ENCODE measurements at regions not wholly inside any gene's neighbourhood (a gene's known extent, or its start where the extent isn't known, plus 50 kb on each side); places are given as distances from the start of the nearest gene placed in this dataset.

DNA sequence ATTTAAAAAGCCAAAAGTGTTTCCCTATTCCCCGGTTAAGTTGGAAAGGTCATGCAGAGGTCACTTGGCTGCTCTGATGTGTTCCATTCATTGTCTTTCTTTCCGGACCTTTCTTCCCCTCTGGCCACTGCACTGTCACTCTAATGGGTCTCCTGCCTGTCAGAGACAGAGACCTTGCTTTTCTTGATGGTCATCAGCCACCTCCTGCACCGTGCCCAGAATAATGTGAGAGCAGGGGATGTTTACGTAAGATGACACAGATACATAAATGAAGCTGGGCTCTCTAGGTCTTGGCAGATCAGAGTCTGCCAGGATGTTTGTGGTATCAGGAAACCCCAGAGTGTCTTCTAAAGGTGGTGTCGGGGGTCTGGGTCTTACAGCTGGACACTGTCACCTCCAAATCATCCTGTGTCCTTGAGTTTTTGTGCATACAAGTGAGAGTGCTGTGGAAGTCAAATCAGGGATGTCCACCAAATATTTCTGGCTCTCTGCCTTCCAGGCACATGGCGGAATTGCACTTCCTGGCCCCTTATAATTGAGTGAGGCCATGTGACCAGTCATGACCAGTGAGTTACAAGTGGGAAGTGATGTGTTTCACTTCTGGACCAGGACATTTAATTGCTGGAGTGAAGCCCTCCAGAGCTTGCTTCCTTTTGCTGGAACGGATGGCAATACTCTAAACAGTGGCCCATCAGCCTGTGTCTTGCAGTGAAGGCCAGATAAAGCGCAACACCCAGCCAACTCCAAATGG is 130.6 kb upstream of the ATP6AP2 start:
- Histone ChIP-seq H3K9me3 (ENCODE audit: low read depth) (no peaks in the 10 kb centered on the region), H3K36me3 (no peaks in the 10 kb centered on the region), H3K27me3 (no peaks in the 10 kb centered on the region), H3K4me3 (no peak overlapping the region), H3K4me1 (ENCODE audit: low read depth) (no peaks in the 10 kb centered on the region), H3K27ac (no peak overlapping the region)
- no peak for DNase-seq (ENCODE audit: low read depth in 1 of 2, low spot score in 1 of 2)
- no peak for TF ChIP-seq CTCF (IDR thresholded peaks at IDR 0.05; ENCODE audit: low read depth, low read length)

DNA sequence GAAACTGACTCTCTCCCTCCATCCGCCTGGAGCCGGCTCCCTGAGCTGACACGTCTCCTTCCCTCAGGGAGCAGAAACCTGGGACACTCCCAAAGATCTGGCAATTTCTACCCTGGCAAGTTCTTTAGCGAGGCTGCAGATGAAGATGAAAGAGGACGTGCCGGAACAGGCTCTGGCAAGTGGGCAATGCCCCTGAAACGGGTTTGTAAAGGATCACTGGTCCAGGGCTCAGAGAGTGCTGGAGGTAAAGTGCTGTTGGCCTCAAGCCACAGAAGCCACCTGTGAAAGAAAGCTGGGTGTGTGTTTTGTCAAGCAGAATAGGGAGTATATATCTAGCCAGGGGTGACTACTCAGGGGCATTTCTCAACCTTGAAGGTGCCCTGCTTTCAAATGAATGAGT is 131.4 kb upstream of the ATP6AP2 start:
- Histone ChIP-seq H3K27ac (no peak overlapping the region), H3K9me3 (ENCODE audit: low read depth) (no peaks in the 10 kb centered on the region), H3K27me3 (no peaks in the 10 kb centered on the region), H3K4me1 (ENCODE audit: low read depth) (no peaks in the 10 kb centered on the region), H3K36me3 (no peaks in the 10 kb centered on the region), H3K4me3 (no peak overlapping the region)
- TF ChIP-seq CTCF (IDR thresholded peaks at IDR 0.05; ENCODE audit: low read depth, low read length): no peak
- DNase-seq (ENCODE audit: low read depth in 1 of 2, low spot score in 1 of 2): no peak

GRCh38 chrX:40448793-40449192 is 132.0 kb upstream of the ATP6AP2 start:
- H3K36me3 ChIP-seq: no peaks in the 10 kb centered on the region
- H3K27me3 ChIP-seq: no peaks in the 10 kb centered on the region
- no peaks in the 10 kb centered on the region for H3K4me1 ChIP-seq (ENCODE audit: low read depth)
- no peak overlapping the region for H3K27ac ChIP-seq
- TF ChIP-seq CTCF (IDR thresholded peaks at IDR 0.05; ENCODE audit: low read depth, low read length): no peak
- no peak overlapping the region for H3K4me3 ChIP-seq
- no peak for DNase-seq (ENCODE audit: low read depth in 1 of 2, low spot score in 1 of 2)
- no peaks in the 10 kb centered on the region for H3K9me3 ChIP-seq (ENCODE audit: low read depth)

DNA sequence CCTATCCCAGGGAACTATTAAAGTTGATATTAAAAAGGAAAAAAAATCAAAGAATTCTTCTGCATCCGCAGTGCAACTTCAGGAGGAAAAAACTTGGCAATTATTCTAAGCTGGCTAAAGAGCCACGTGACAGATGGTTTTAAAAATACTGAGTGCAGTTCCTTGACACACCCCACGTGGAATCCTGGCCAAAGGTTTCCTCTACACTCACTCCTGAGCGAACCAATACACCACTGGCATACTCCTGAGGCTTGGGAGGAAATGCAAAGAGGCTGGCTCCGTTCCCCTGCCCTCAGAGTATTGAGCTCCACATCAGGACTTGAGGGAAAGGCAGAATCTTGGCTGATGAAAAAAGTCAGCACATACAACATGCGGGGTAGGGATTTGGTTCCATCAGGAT is 133.8 kb upstream of the ATP6AP2 start:
- no peaks in the 10 kb centered on the region for H3K36me3 ChIP-seq
- no peak for TF ChIP-seq CTCF (IDR thresholded peaks at IDR 0.05; ENCODE audit: low read depth, low read length)
- no peaks in the 10 kb centered on the region for H3K4me1 ChIP-seq (ENCODE audit: low read depth)
- H3K27ac ChIP-seq: no peak overlapping the region
- DNase-seq (ENCODE audit: low read depth in 1 of 2, low spot score in 1 of 2): peak in 1 of 2 donors; percentile 42
- H3K4me3 ChIP-seq: no peak overlapping the region
- no peaks in the 10 kb centered on the region for H3K27me3 ChIP-seq
- no peaks in the 10 kb centered on the region for H3K9me3 ChIP-seq (ENCODE audit: low read depth)

GRCh38 chrX:40445691-40446090 is 135.1 kb upstream of the ATP6AP2 start:
- DNase-seq (ENCODE audit: low read depth in 1 of 2, low spot score in 1 of 2): no peak
- Histone ChIP-seq H3K9me3 (ENCODE audit: low read depth) (no peaks in the 10 kb centered on the region), H3K4me3 (no peak overlapping the region), H3K27ac (no peak overlapping the region), H3K27me3 (no peaks in the 10 kb centered on the region), H3K36me3 (no peaks in the 10 kb centered on the region), H3K4me1 (ENCODE audit: low read depth) (no peaks in the 10 kb centered on the region)
- TF ChIP-seq CTCF (IDR thresholded peaks at IDR 0.05; ENCODE audit: low read depth, low read length): no peak

Measured in cardiac muscle cell (in vitro differentiated cells and primary cell).